ENCODE measurements at regions not wholly inside any gene's neighbourhood (a gene's known extent, or its start where the extent isn't known, plus 50 kb on each side); places are given as distances from the start of the nearest gene placed in this dataset.

DNA sequence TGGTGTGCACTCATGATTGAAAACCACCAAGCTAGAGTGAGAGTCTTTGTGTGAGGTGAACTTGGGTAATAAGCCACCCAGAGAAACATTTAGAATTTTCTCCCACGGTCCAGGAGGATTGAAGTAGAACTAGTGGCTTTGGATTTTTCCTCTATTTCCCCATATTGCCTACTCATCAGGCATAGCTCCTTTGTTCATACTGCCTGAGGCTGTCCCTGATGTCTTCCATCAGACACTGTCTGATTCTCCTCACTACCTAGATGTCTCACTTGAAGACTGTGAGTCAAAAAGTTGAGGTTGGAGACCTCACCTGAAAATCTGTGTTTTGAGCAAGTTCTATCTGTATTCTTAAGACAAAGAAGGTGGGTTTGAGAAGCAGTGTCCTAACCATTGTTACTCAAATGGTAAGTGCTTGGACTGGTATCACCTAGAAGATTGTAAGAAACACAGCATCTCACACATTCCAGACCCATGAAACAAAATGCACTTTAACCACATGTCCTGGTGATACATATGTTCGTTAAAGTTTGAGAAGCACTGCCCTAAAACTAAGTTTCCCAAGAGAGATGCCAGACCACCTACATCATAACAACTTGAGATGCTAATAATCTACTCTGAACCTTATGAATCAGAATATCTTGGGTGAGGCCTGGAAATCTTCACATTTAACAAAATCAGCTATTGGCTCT, 523.4 kb upstream of the BTBD3 start:
- H3K9me3 ChIP-seq (ENCODE audit: insufficient read depth, low read depth, low read length) = no peaks in the 10 kb centered on the region
- no peaks in the 10 kb centered on the region for H4K20me1 ChIP-seq (ENCODE audit: insufficient read depth, low read length)
- peak overlapping the region; percentile 25 for H3K4me2 ChIP-seq (ENCODE audit: low read length)
- Mint-ChIP-seq H3K4me1 (ENCODE audit: low read depth, unreplicated experiment) (peaks cover 19% of the 10 kb centered on the region), H3K9me3 (ENCODE audit: unreplicated experiment) (no peaks in the 10 kb centered on the region), H3K4me3 (ENCODE audit: unreplicated experiment) (no peak overlapping the region), H3K27me3 (ENCODE audit: low read depth, unreplicated experiment) (no peaks in the 10 kb centered on the region), H3K36me3 (ENCODE audit: low read depth, unreplicated experiment) (no peaks in the 10 kb centered on the region), H3K27ac (ENCODE audit: unreplicated experiment) (peak overlapping the region; percentile 63)
- H3K36me3 ChIP-seq (ENCODE audit: insufficient read depth, low read length) = no peaks in the 10 kb centered on the region
- DNase-seq (ENCODE audit: low read depth) (peak; percentile 98), FAIRE-seq (peak; percentile 93)
- no peak overlapping the region for H3K4me3 ChIP-seq (ENCODE audit: insufficient read depth, low read depth, low read length)
- H3K79me2 ChIP-seq (ENCODE audit: insufficient read depth, low read length) = no peaks in the 10 kb centered on the region
- H2AFZ ChIP-seq (ENCODE audit: low read depth, low read length) = peak overlapping the region; percentile 8
- peak overlapping the region; percentile 77 for H3K27ac ChIP-seq (ENCODE audit: low read depth, low read length)
- no peaks in the 10 kb centered on the region for H3K27me3 ChIP-seq (ENCODE audit: insufficient read depth, low read length)
- TF ChIP-seq, protein P1, sequence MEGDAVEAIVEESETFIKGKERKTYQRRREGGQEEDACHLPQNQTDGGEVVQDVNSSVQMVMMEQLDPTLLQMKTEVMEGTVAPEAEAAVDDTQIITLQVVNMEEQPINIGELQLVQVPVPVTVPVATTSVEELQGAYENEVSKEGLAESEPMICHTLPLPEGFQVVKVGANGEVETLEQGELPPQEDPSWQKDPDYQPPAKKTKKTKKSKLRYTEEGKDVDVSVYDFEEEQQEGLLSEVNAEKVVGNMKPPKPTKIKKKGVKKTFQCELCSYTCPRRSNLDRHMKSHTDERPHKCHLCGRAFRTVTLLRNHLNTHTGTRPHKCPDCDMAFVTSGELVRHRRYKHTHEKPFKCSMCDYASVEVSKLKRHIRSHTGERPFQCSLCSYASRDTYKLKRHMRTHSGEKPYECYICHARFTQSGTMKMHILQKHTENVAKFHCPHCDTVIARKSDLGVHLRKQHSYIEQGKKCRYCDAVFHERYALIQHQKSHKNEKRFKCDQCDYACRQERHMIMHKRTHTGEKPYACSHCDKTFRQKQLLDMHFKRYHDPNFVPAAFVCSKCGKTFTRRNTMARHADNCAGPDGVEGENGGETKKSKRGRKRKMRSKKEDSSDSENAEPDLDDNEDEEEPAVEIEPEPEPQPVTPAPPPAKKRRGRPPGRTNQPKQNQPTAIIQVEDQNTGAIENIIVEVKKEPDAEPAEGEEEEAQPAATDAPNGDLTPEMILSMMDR (IDR thresholded peaks at IDR 0.05; ENCODE audit: insufficient read depth, low read depth, low read length) = no peak
- TF ChIP-seq EZH2 (IDR thresholded peaks at IDR 0.05; ENCODE audit: insufficient read depth, low read length) = no peak
- peak overlapping the region; percentile 49 for H3K9ac ChIP-seq (ENCODE audit: low read length)
- H3K4me1 ChIP-seq (ENCODE audit: insufficient read depth, low read length) = peaks cover 17% of the 10 kb centered on the region

DNA sequence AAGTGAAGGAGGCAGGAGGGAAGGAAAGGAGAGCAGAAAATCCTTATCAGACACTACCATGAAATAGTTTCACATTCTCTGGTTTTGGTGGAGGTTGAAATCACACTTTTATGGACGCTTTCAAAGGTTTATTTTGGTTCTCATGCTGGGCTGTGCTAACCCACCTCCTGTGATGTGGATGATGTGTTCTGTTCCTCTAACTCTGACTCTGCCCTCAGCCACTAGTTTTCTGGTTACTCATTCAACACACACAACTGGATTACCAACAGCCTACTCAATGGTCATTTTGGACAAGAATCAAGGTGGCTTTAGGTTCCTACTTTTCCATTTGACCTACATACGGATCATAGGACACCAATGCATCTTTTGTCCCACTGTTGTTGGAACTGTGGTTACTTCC, 522.1 kb upstream of the BTBD3 start:
- no peaks in the 10 kb centered on the region for H3K36me3 ChIP-seq (ENCODE audit: insufficient read depth, low read length)
- no peaks in the 10 kb centered on the region for H3K9me3 ChIP-seq (ENCODE audit: insufficient read depth, low read depth, low read length)
- peaks cover 17% of the 10 kb centered on the region for H3K4me1 ChIP-seq (ENCODE audit: insufficient read depth, low read length)
- peak overlapping the region; percentile 77 for H3K27ac ChIP-seq (ENCODE audit: low read depth, low read length)
- no peaks in the 10 kb centered on the region for H3K36me3 Mint-ChIP-seq (ENCODE audit: low read depth, unreplicated experiment)
- H3K4me1 Mint-ChIP-seq (ENCODE audit: low read depth, unreplicated experiment) = peaks cover 18% of the 10 kb centered on the region
- H3K27me3 ChIP-seq (ENCODE audit: insufficient read depth, low read length) = no peaks in the 10 kb centered on the region
- H3K9me3 Mint-ChIP-seq (ENCODE audit: unreplicated experiment) = no peaks in the 10 kb centered on the region
- DNase-seq (ENCODE audit: low read depth) (no peak), FAIRE-seq (no peak)
- no peaks in the 10 kb centered on the region for H4K20me1 ChIP-seq (ENCODE audit: insufficient read depth, low read length)
- TF ChIP-seq, protein P1 (IDR thresholded peaks at IDR 0.05; ENCODE audit: insufficient read depth, low read depth, low read length) = no peak
- TF ChIP-seq EZH2 (IDR thresholded peaks at IDR 0.05; ENCODE audit: insufficient read depth, low read length) = no peak
- H3K4me3 Mint-ChIP-seq (ENCODE audit: unreplicated experiment) = no peak overlapping the region
- no peaks in the 10 kb centered on the region for H3K27me3 Mint-ChIP-seq (ENCODE audit: low read depth, unreplicated experiment)
- no peak overlapping the region for H2AFZ ChIP-seq (ENCODE audit: low read depth, low read length)
- no peaks in the 10 kb centered on the region for H3K79me2 ChIP-seq (ENCODE audit: insufficient read depth, low read length)
- H3K4me2 ChIP-seq (ENCODE audit: low read length) = peak overlapping the region; percentile 32
- H3K4me3 ChIP-seq (ENCODE audit: insufficient read depth, low read depth, low read length) = no peak overlapping the region
- H3K27ac Mint-ChIP-seq (ENCODE audit: unreplicated experiment) = peak overlapping the region; percentile 21
- H3K9ac ChIP-seq (ENCODE audit: low read length) = peak overlapping the region; percentile 40

DNA sequence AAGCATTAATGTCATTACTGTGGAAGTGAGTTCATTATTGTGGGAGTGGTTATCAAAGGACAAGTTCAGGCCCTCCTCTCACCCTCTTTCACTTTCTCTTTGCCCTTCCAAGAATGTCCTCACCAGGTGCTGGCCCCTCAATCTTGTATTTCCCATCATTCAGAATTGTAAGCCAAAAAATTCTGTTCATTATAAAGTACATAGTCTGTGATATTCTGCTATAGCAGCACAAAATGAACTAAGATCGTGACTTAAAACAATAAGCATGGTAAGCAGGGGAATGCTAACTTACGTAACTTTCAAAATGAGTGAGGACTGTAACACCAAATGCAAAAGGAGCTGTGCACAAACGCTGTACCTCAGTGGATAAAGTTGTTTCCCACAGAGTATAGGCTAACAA, 515.7 kb upstream of the BTBD3 start:
- peaks cover 5% of the 10 kb centered on the region for H3K4me1 Mint-ChIP-seq (ENCODE audit: low read depth, unreplicated experiment)
- no peaks in the 10 kb centered on the region for H3K27me3 ChIP-seq (ENCODE audit: insufficient read depth, low read length)
- H3K27me3 Mint-ChIP-seq (ENCODE audit: low read depth, unreplicated experiment) = no peaks in the 10 kb centered on the region
- H2AFZ ChIP-seq (ENCODE audit: low read depth, low read length) = no peak overlapping the region
- H3K9me3 ChIP-seq (ENCODE audit: insufficient read depth, low read depth, low read length) = no peaks in the 10 kb centered on the region
- H3K9me3 Mint-ChIP-seq (ENCODE audit: unreplicated experiment) = no peaks in the 10 kb centered on the region
- H3K27ac ChIP-seq (ENCODE audit: low read depth, low read length) = no peak overlapping the region
- FAIRE-seq (no peak), DNase-seq (ENCODE audit: low read depth) (no peak)
- H3K36me3 ChIP-seq (ENCODE audit: insufficient read depth, low read length) = no peaks in the 10 kb centered on the region
- no peak overlapping the region for H3K9ac ChIP-seq (ENCODE audit: low read length)
- H3K4me3 Mint-ChIP-seq (ENCODE audit: unreplicated experiment) = no peak overlapping the region
- no peaks in the 10 kb centered on the region for H3K36me3 Mint-ChIP-seq (ENCODE audit: low read depth, unreplicated experiment)
- H4K20me1 ChIP-seq (ENCODE audit: insufficient read depth, low read length) = no peaks in the 10 kb centered on the region
- H3K4me1 ChIP-seq (ENCODE audit: insufficient read depth, low read length) = no peaks in the 10 kb centered on the region
- TF ChIP-seq, protein P1 (IDR thresholded peaks at IDR 0.05; ENCODE audit: insufficient read depth, low read depth, low read length) = no peak
- TF ChIP-seq EZH2 (IDR thresholded peaks at IDR 0.05; ENCODE audit: insufficient read depth, low read length) = no peak
- H3K4me2 ChIP-seq (ENCODE audit: low read length) = no peak overlapping the region
- no peak overlapping the region for H3K27ac Mint-ChIP-seq (ENCODE audit: unreplicated experiment)
- H3K4me3 ChIP-seq (ENCODE audit: insufficient read depth, low read depth, low read length) = no peak overlapping the region
- H3K79me2 ChIP-seq (ENCODE audit: insufficient read depth, low read length) = no peaks in the 10 kb centered on the region
